SK-N-SH (cell line): ENCODE measurements at regions not wholly inside any gene's neighbourhood (a gene's known extent, or its start where the extent isn't known, plus 50 kb on each side); places are given as distances from the start of the nearest gene placed in this dataset.

Source experiments
- CTCF ChIA-PET: fragments of 300-600, 350-600 bp; formaldehyde crosslinking; extraction: SDS; loops from one replicate; lab custom pipeline; 2021; lab: Yijun Ruan, JAX
- POLR2A ChIA-PET: fragments of 350-600 bp; sonication (Branson Sonifier 250); formaldehyde crosslinking; extraction: SDS; loops from one replicate; lab custom pipeline; 2020; ENCODE audit warnings: antibody characterized with exemption, inconsistent platforms; lab: Yijun Ruan, JAX
- DNase-seq: peaks from one replicate; pipeline ENCODE4 v3.0.0; 2012
- H2AFZ ChIP-seq: fragments of 200-600 bp; sonication (generic); 2 replicates; pipeline ENCODE4 v1.8.1; 2016; ENCODE audit warnings: antibody characterized with exemption, mild to moderate bottlenecking, low read depth
- H3F3A ChIP-seq: fragments of 200-600 bp; sonication (generic); replicated peaks from 2 replicates; pipeline ENCODE3; 2016; ENCODE audit warnings: antibody characterized with exemption, mild to moderate bottlenecking; ENCODE audit not compliant: insufficient read depth
- H3K27ac ChIP-seq, 2 experiments: fragments of 200-500 bp in 1 of 2; fragments of 200-600 bp in 1 of 2; sonication (Bioruptor generic) in 1 of 2; sonication (generic), shearing (Covaris generic) in 1 of 2; 2 replicates each; pipeline versions ENCODE4 v1.5.1 to v1.6.1; 2014 to 2016; ENCODE audit warnings: low read depth in 2 of 2, inconsistent platforms in 1 of 2, low read length in 1 of 2, mild to moderate bottlenecking in 1 of 2, mixed read lengths in 1 of 2
- H3K27me3 ChIP-seq: fragments of 200-600 bp; sonication (generic), shearing (Covaris generic); 2 replicates; pipeline ENCODE4 v1.6.1; 2016; ENCODE audit warnings: mixed run types; ENCODE audit not compliant: insufficient read depth
- H3K36me3 ChIP-seq, 2 experiments: fragments of 200-500 bp in 1 of 2; fragments of 200-600 bp in 1 of 2; sonication (Bioruptor generic) in 1 of 2; sonication (generic) in 1 of 2; replicated peaks in 1 of 2; 2 replicates each; pipeline versions ENCODE3 to v1.5.1; 2014 to 2016; ENCODE audit warnings: low read length in 1 of 2, mild to moderate bottlenecking in 1 of 2; ENCODE audit not compliant: insufficient read depth in 2 of 2, control insufficient read depth in 1 of 2
- H3K4me1 ChIP-seq, 2 experiments: fragments of 200-500 bp in 1 of 2; fragments of 200-600 bp in 1 of 2; sonication (Bioruptor generic) in 1 of 2; sonication (generic), shearing (Covaris generic) in 1 of 2; 2 replicates each; pipeline versions ENCODE4 v1.5.1 to v1.6.1; 2014 to 2016; ENCODE audit warnings: low read depth in 1 of 2, low read length in 1 of 2, mixed run types in 1 of 2; ENCODE audit not compliant: insufficient read depth in 2 of 2, control insufficient read depth in 1 of 2
- H3K4me2 ChIP-seq: fragments of 200-600 bp; sonication (generic), shearing (Covaris generic); 2 replicates; pipeline ENCODE4 v1.6.1; 2017; ENCODE audit warnings: mixed run types
- H3K4me3 ChIP-seq, 2 experiments: fragments of 200-500 bp in 1 of 2; fragments of 200-600 bp in 1 of 2; sonication (Bioruptor generic) in 1 of 2; sonication (generic), shearing (Covaris generic) in 1 of 2; 2 replicates each; pipeline versions ENCODE4 v1.5.1 to v1.8.1; 2014 to 2016; ENCODE audit warnings: low read depth in 2 of 2, inconsistent platforms in 1 of 2, low read length in 1 of 2, mild to moderate bottlenecking in 1 of 2, mixed read lengths in 1 of 2, moderate library complexity in 1 of 2
- H3K79me2 ChIP-seq: fragments of 200-600 bp; sonication (generic); 2 replicates; pipeline ENCODE4 v1.8.1; 2017; ENCODE audit warnings: mild to moderate bottlenecking; ENCODE audit not compliant: insufficient read depth
- H3K9ac ChIP-seq: fragments of 200-600 bp; sonication (generic); 2 replicates; pipeline ENCODE4 v1.6.1; 2017; ENCODE audit warnings: mixed run types
- H3K9me2 ChIP-seq: fragments of 200-600 bp; sonication (generic); 2 replicates; pipeline ENCODE4 v1.6.1; 2017; ENCODE audit warnings: mixed run types
- H3K9me3 ChIP-seq: fragments of 200-600 bp; sonication (generic); 2 replicates; pipeline ENCODE4 v1.6.1; 2017; ENCODE audit warnings: mixed run types, mild to moderate bottlenecking, moderate library complexity
- H4K20me1 ChIP-seq: fragments of 200-600 bp; sonication (generic); 2 replicates; pipeline ENCODE4 v1.6.1; 2017; ENCODE audit warnings: mild to moderate bottlenecking, mixed run types; ENCODE audit not compliant: insufficient read depth
- CTCF ChIP-seq: fragments of 200-600 bp; sonication (generic); IDR thresholded peaks from 2 replicates; pipeline ENCODE4 v1.6.1; 2017; ENCODE audit warnings: antibody characterized with exemption, mild to moderate bottlenecking, moderate library complexity
- EP300 ChIP-seq, 2 experiments: IDR thresholded peaks; 2 replicates each; pipeline versions ENCODE4 v1.4.0 to v1.6.1; 2012; ENCODE audit warnings: borderline replicate concordance in 1 of 2, low read depth in 1 of 2, low read length in 1 of 2
- EZH2phosphoT487 ChIP-seq: fragments of 200-600 bp; sonication (generic); IDR thresholded peaks from 2 replicates; pipeline ENCODE4 v1.6.1; 2017; ENCODE audit warnings: low read depth, mixed run types, mild to moderate bottlenecking, antibody characterized with exemption, moderate library complexity, borderline replicate concordance
- FOXJ3 ChIP-seq: sonication (generic); formaldehyde crosslinking; IDR thresholded peaks from 2 replicates; pipeline ENCODE4 v1.5.1; 2020; ENCODE audit warnings: mild to moderate bottlenecking, missing genetic modification reagents
- GABPA ChIP-seq: IDR thresholded peaks from 2 replicates; pipeline ENCODE4 v1.4.0; 2012; ENCODE audit warnings: low read depth, mild to moderate bottlenecking
- JUND ChIP-seq: IDR thresholded peaks from 2 replicates; pipeline ENCODE4 v1.4.0; 2012
- MEF2A ChIP-seq: IDR thresholded peaks from 2 replicates; pipeline ENCODE4 v1.4.0; 2012; ENCODE audit warnings: low read depth, borderline replicate concordance
- MXI1 ChIP-seq: IDR thresholded peaks from 2 replicates; pipeline ENCODE4 v1.6.1; 2012; ENCODE audit warnings: mild to moderate bottlenecking, low read depth, low read length, improper control_type of control experiment
- NRF1 ChIP-seq: IDR thresholded peaks from 2 replicates; pipeline ENCODE4 v1.6.1; 2012; ENCODE audit warnings: low read depth, mild to moderate bottlenecking, low read length
- POLR2AphosphoS5 ChIP-seq: IDR thresholded peaks from 2 replicates; pipeline ENCODE4 v1.6.1; 2012; ENCODE audit warnings: low read depth, low read length
- RAD21 ChIP-seq: IDR thresholded peaks from 2 replicates; pipeline ENCODE4 v1.6.1; 2012; ENCODE audit warnings: mild to moderate bottlenecking, low read length
- RCOR1 ChIP-seq: fragments of 150-350 bp; IDR thresholded peaks from 2 replicates; pipeline ENCODE4 v1.6.1; 2017; ENCODE audit warnings: antibody characterized with exemption, low read length
- RXRA ChIP-seq: IDR thresholded peaks from 2 replicates; pipeline ENCODE4 v1.4.0; 2012; ENCODE audit warnings: low read depth, mild to moderate bottlenecking, borderline replicate concordance
- TAF1 ChIP-seq: IDR thresholded peaks from 2 replicates; pipeline ENCODE4 v1.6.1; 2012; ENCODE audit warnings: low read depth, mild to moderate bottlenecking, low read length, moderate library complexity, borderline replicate concordance
- TCF12 ChIP-seq: IDR thresholded peaks from 2 replicates; pipeline ENCODE4 v1.4.0; 2012
- WGBS: methylation state at CpG from one replicate; pipeline ENCODE4 v1.1.6; 2017; ENCODE audit warnings: low lambda C conversion rate; 5-methylcytosine and 5-hydroxymethylcytosine counted together
- TF ChIP-seq, protein P1 (sequence below): IDR thresholded peaks from 2 replicates; pipeline ENCODE4 v1.6.1; 2012; ENCODE audit warnings: mild to moderate bottlenecking, low read depth, low read length, moderate library complexity
- TF ChIP-seq, protein P2 (sequence below): IDR thresholded peaks from 2 replicates; pipeline ENCODE4 v1.4.0; 2012; ENCODE audit warnings: low read depth
- TF ChIP-seq, protein P3 (sequence below): fragments of 150-350 bp; IDR thresholded peaks from 2 replicates; pipeline ENCODE4 v1.6.1; 2016; ENCODE audit warnings: mild to moderate bottlenecking, low read depth, low read length

DNA sequence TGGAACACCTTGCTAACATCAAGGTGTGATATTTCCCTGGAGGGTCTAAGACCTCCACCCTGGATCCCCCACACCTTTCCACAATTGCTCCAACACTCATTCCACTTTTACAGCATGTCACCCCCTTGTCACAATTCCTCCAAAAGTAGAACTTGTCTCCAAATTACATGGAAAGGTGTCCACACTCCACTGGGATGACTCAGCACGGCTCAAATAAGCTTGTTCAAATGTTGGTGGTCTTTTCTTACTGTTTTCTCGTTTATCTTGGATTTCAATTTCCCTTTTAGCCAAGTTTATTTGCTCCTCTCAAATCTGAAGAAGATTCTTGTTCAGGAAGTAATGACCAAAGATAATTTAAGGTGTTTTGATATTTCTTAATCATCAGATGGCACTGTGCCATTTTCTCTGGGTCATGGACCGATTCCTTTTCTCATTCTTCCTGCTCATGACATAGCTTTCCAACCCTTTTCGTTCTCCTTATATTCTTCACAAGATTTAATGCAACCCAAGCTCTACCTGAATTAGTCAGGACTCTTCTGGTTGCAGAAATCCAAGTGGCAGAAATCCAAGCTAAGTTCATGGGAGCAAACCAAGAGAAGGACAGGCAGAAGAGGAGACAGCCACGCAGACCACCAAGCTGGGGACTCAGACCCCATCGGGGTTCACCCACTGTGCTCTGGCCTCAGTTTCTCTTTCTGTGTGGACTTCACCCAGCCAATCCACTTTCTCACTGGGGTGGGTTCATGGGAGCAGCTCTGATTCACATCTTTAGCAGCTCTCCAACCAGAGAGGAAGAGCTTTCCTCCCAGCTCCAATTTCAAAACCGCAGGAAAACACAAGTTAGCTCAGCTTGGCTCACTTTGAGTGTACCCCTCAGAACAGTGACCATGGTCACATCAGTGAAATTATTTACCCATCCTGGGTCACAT, 110.5 kb upstream of the CDYL start:
- Histone ChIP-seq H3K4me2 (peak overlapping the region; percentile 49; the same call in 1 of the 2 replicates), H3K4me3 (no peak overlapping the region), H3K9me2 (no peaks in the 10 kb centered on the region), H3K9me3 (no peaks in the 10 kb centered on the region), H2AFZ (no peak overlapping the region), H3F3A (no peaks in the 10 kb centered on the region), H4K20me1 (no peaks in the 10 kb centered on the region), H3K27ac (no peak overlapping the region), H3K27me3 (no peaks in the 10 kb centered on the region; the same call in 1 of the 2 replicates), H3K79me2 (no peaks in the 10 kb centered on the region), H3K9ac (no peak overlapping the region), H3K4me1 (no peaks in the 10 kb centered on the region), H3K36me3 (no peaks in the 10 kb centered on the region)
- CTCF ChIA-PET: interaction anchor here (0.6 kb wide), 1 partner anchor 129 kb away, joined by 3 read pairs; no protein-coding TSS in a partner anchor
- 19% methylated on average over 7 of the region's 7 CpGs for WGBS
- POLR2A ChIA-PET: no interaction called here
- no peak for DNase-seq
- TF ChIP-seq MXI1: no peak
- TF ChIP-seq, protein P1, sequence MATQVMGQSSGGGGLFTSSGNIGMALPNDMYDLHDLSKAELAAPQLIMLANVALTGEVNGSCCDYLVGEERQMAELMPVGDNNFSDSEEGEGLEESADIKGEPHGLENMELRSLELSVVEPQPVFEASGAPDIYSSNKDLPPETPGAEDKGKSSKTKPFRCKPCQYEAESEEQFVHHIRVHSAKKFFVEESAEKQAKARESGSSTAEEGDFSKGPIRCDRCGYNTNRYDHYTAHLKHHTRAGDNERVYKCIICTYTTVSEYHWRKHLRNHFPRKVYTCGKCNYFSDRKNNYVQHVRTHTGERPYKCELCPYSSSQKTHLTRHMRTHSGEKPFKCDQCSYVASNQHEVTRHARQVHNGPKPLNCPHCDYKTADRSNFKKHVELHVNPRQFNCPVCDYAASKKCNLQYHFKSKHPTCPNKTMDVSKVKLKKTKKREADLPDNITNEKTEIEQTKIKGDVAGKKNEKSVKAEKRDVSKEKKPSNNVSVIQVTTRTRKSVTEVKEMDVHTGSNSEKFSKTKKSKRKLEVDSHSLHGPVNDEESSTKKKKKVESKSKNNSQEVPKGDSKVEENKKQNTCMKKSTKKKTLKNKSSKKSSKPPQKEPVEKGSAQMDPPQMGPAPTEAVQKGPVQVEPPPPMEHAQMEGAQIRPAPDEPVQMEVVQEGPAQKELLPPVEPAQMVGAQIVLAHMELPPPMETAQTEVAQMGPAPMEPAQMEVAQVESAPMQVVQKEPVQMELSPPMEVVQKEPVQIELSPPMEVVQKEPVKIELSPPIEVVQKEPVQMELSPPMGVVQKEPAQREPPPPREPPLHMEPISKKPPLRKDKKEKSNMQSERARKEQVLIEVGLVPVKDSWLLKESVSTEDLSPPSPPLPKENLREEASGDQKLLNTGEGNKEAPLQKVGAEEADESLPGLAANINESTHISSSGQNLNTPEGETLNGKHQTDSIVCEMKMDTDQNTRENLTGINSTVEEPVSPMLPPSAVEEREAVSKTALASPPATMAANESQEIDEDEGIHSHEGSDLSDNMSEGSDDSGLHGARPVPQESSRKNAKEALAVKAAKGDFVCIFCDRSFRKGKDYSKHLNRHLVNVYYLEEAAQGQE: no peak
- TF ChIP-seq, protein P2, sequence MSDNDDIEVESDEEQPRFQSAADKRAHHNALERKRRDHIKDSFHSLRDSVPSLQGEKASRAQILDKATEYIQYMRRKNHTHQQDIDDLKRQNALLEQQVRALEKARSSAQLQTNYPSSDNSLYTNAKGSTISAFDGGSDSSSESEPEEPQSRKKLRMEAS: no peak
- no peak for TF ChIP-seq POLR2AphosphoS5
- no peak for TF ChIP-seq TAF1
- TF ChIP-seq EP300 (IDR thresholded peaks at IDR 0.05; ENCODE audit: borderline replicate concordance in 1 of 2, low read depth in 1 of 2, low read length in 1 of 2): no peak
- TF ChIP-seq JUND: no peak
- no peak for TF ChIP-seq MEF2A
- TF ChIP-seq FOXJ3 (CRISPR knock-in tag): no peak
- no peak for TF ChIP-seq GABPA
- TF ChIP-seq RCOR1: no peak
- TF ChIP-seq RXRA: no peak
- TF ChIP-seq NRF1: no peak
- TF ChIP-seq, protein P3, sequence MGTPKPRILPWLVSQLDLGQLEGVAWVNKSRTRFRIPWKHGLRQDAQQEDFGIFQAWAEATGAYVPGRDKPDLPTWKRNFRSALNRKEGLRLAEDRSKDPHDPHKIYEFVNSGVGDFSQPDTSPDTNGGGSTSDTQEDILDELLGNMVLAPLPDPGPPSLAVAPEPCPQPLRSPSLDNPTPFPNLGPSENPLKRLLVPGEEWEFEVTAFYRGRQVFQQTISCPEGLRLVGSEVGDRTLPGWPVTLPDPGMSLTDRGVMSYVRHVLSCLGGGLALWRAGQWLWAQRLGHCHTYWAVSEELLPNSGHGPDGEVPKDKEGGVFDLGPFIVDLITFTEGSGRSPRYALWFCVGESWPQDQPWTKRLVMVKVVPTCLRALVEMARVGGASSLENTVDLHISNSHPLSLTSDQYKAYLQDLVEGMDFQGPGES: no peak
- TF ChIP-seq RAD21: no peak
- TF ChIP-seq EZH2phosphoT487: no peak
- no peak for TF ChIP-seq CTCF
- no peak for TF ChIP-seq TCF12
